B cell (primary cell): ENCODE measurements at regions not wholly inside any gene's neighbourhood (a gene's known extent, or its start where the extent isn't known, plus 50 kb on each side); places are given as distances from the start of the nearest gene placed in this dataset.

Experiments
- ATAC-seq: fragments of 200-7000 bp; cut with Tn5 transposase; one replicate; pipeline ENCODE4 v1.10.0; 2021; ENCODE audit warnings: low read depth, mild to moderate bottlenecking, moderate number of reproducible peaks, moderate library complexity
- CTCF ChIA-PET: fragments of 350-600 bp; sonication (Branson Sonifier 250); formaldehyde crosslinking; loops from one replicate; lab custom pipeline; 2021; ENCODE audit warnings: antibody characterized with exemption, inconsistent platforms; lab: Charles Lee
- POLR2A ChIA-PET: fragments of 350-600 bp; sonication (Branson Sonifier 250); formaldehyde crosslinking; loops from one replicate; lab custom pipeline; 2021; ENCODE audit warnings: antibody characterized with exemption; lab: Charles Lee
- DNase-seq: peaks from one replicate; pipeline ENCODE4 v3.0.0; 2013
- H2AFZ ChIP-seq: 2 replicates; pipeline ENCODE4 v1.6.1; 2012; ENCODE audit warnings: mild to moderate bottlenecking, low read depth, low read length; ENCODE audit not compliant: insufficient read depth, poor library complexity, severe bottlenecking
- H3K27ac ChIP-seq, 2 donors: 1 replicate in 1 of 2; 2 replicates in 1 of 2; pipeline ENCODE4 v1.5.1; 2012 to 2013; ENCODE audit warnings: low read length in 2 of 2, mild to moderate bottlenecking in 2 of 2, moderate library complexity in 1 of 2
- H3K27me3 ChIP-seq, 4 experiments: fragments of 200-600 bp in 1 of 4; sonication (generic) in 1 of 4; replicated peaks in 1 of 4; 1 replicate in 2 of 4; 2 replicates in 2 of 4; pipeline versions ENCODE4 v1.6.1 to v1.7.0; 2013 to 2016; ENCODE audit warnings: low read length in 3 of 4, mild to moderate bottlenecking in 2 of 4, mixed read lengths in 1 of 4, moderate library complexity in 1 of 4; ENCODE audit not compliant: insufficient read depth in 4 of 4, control insufficient read depth in 3 of 4; ENCODE audit errors: control extremely low read depth in 1 of 4
- H3K36me3 ChIP-seq, 2 experiments: replicated peaks in 1 of 2; 1 replicate in 1 of 2; 2 replicates in 1 of 2; pipeline versions ENCODE4 v1.6.1 to v1.7.1; 2013; ENCODE audit warnings: low read length in 1 of 2; ENCODE audit not compliant: insufficient read depth in 2 of 2, control insufficient read depth in 1 of 2; ENCODE audit errors: control extremely low read depth in 1 of 2, extremely low read depth in 1 of 2
- H3K4me1 ChIP-seq, 2 donors: fragments of 200-600 bp in 1 of 2; sonication (generic) in 1 of 2; 1 replicate in 1 of 2; 2 replicates in 1 of 2; pipeline versions ENCODE4 v1.5.1 to v1.6.1; 2013 to 2017; ENCODE audit warnings: low read length in 2 of 2; ENCODE audit not compliant: control insufficient read depth in 2 of 2, insufficient read depth in 2 of 2
- H3K4me2 ChIP-seq: replicated peaks from 2 replicates; pipeline ENCODE3; 2012; ENCODE audit warnings: mild to moderate bottlenecking, low read depth, low read length; ENCODE audit not compliant: poor library complexity, severe bottlenecking
- H3K4me3 ChIP-seq, 5 experiments: fragments of 200-600 bp in 1 of 5; sonication (generic) in 1 of 5; 1 replicate in 3 of 5; 2 replicates in 2 of 5; pipeline versions ENCODE4 v1.5.1 to v1.7.0; 2011 to 2016; ENCODE audit warnings: low read length in 4 of 5, mild to moderate bottlenecking in 4 of 5, low read depth in 2 of 5, control low read depth in 1 of 5, moderate library complexity in 1 of 5; ENCODE audit not compliant: insufficient read depth in 1 of 5; ENCODE audit errors: control extremely low read depth in 1 of 5, extremely low read depth in 1 of 5
- H3K79me2 ChIP-seq: fragments of 200-600 bp; sonication (generic); one replicate; pipeline ENCODE4 v1.6.0; 2016; ENCODE audit warnings: low read length; ENCODE audit not compliant: control insufficient read depth, insufficient read depth
- H3K9ac ChIP-seq: fragments of 200-600 bp; sonication (generic); 2 replicates; pipeline ENCODE4 v1.6.1; 2017; ENCODE audit warnings: mild to moderate bottlenecking, low read length, moderate library complexity
- H3K9me3 ChIP-seq, 3 donors: one replicate each; pipeline versions ENCODE4 v1.6.1 to v1.7.1; 2013; ENCODE audit warnings: low read length in 2 of 3; ENCODE audit not compliant: control insufficient read depth in 2 of 3, insufficient read depth in 1 of 3; ENCODE audit errors: control extremely low read depth in 1 of 3
- H4K20me1 ChIP-seq: 2 replicates; pipeline ENCODE4 v1.6.0; 2012; ENCODE audit warnings: mild to moderate bottlenecking, low read length; ENCODE audit not compliant: insufficient read depth, control insufficient read depth, poor library complexity, severe bottlenecking
- H3K27ac Mint-ChIP-seq: one replicate; pipeline ENCODE4 v1.8.0; 2021; ENCODE audit warnings: mixed read lengths
- H3K27me3 Mint-ChIP-seq: one replicate; pipeline ENCODE4 v1.8.0; 2021; ENCODE audit warnings: mixed read lengths
- H3K4me1 Mint-ChIP-seq: one replicate; pipeline ENCODE4 v1.8.0; 2021; ENCODE audit warnings: mixed read lengths
- H3K4me3 Mint-ChIP-seq: one replicate; pipeline ENCODE4 v1.8.0; 2021; ENCODE audit warnings: mixed read lengths
- H3K9me3 Mint-ChIP-seq: one replicate; pipeline ENCODE4 v1.8.0; 2022; ENCODE audit warnings: mixed read lengths; ENCODE audit not compliant: insufficient read depth
- EZH2 ChIP-seq: IDR thresholded peaks from 2 replicates; pipeline ENCODE4 v1.6.1; 2012; ENCODE audit warnings: borderline replicate concordance, low read depth, mild to moderate bottlenecking, moderate library complexity, low read length; ENCODE audit not compliant: insufficient read depth, poor library complexity, severe bottlenecking
- WGBS: methylation state at CpG from one replicate; pipeline ENCODE4 v1.1.5; 2013; ENCODE audit warnings: missing lambda C conversion rate; ENCODE audit not compliant: insufficient coverage; 5-methylcytosine and 5-hydroxymethylcytosine counted together
- intact Hi-C: fragments of 100-400 bp; cut with micrococcal nuclease; formaldehyde crosslinking; loops from one replicate; pipeline ENCODE4 v1.10.0; 2022
- TF ChIP-seq, protein P1 (sequence below): fragments of 200-600 bp; IDR thresholded peaks from one replicate; pipeline ENCODE4 v1.8.0; 2022; ENCODE audit warnings: antibody characterized with exemption, mild to moderate bottlenecking

DNA sequence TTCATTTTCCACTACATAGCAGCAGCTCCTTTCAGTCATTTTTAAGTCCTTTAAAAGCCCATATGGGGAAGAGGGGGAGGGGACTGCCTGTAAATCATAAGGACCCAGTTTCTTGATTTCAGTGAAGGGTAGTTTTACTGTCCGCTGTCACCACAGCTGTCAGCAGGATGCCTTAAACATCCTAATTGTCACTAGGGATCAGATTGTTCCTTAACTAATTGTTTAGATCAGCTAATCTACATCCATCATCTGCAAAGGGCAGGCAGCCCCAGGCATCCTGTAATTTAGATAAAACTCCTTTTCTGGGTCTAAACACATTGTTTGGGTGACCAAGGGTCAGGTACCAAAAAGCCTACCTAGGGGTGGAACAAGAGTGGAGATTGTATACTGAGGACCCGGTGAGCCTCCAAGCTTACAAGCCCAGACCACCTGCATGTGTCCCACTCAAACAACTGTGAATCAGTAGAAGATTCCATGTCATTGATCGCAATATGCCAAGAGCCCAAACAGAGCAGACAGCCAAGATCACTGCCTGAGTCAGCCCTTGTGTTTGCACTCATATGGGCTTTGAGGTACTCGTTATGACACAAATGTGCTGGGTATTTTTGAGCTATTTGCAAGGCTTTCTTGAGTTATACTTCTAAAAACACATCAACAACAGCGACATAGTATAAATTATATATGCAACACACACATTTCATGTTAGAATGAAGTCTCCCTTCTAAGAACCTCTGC is 198.7 kb upstream of the CEP162 start:
- TF ChIP-seq EZH2 = no peak
- TF ChIP-seq, protein P1, sequence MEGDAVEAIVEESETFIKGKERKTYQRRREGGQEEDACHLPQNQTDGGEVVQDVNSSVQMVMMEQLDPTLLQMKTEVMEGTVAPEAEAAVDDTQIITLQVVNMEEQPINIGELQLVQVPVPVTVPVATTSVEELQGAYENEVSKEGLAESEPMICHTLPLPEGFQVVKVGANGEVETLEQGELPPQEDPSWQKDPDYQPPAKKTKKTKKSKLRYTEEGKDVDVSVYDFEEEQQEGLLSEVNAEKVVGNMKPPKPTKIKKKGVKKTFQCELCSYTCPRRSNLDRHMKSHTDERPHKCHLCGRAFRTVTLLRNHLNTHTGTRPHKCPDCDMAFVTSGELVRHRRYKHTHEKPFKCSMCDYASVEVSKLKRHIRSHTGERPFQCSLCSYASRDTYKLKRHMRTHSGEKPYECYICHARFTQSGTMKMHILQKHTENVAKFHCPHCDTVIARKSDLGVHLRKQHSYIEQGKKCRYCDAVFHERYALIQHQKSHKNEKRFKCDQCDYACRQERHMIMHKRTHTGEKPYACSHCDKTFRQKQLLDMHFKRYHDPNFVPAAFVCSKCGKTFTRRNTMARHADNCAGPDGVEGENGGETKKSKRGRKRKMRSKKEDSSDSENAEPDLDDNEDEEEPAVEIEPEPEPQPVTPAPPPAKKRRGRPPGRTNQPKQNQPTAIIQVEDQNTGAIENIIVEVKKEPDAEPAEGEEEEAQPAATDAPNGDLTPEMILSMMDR = no peak
- Mint-ChIP-seq H3K27ac (no peak overlapping the region), H3K4me3 (no peak overlapping the region), H3K4me1 (no peaks in the 10 kb centered on the region), H3K9me3 (no peaks in the 10 kb centered on the region), H3K27me3 (peaks cover 9% of the 10 kb centered on the region)
- Histone ChIP-seq H3K27me3 (no peaks in the 10 kb centered on the region), H3K4me2 (no peak overlapping the region), H3K9ac (no peak overlapping the region), H3K36me3 (no peaks in the 10 kb centered on the region), H3K4me1 (no peaks in the 10 kb centered on the region), H2AFZ (no peak overlapping the region), H3K79me2 (no peaks in the 10 kb centered on the region), H3K4me3 (no peak overlapping the region), H3K9me3 (no peaks in the 10 kb centered on the region), H3K27ac (no peak overlapping the region), H4K20me1 (no peaks in the 10 kb centered on the region)
- ATAC-seq (no peak), DNase-seq (no peak)
- ChIA-PET POLR2A (no interaction called here), CTCF (no interaction called here)
- intact Hi-C loops = no loop called here
- 37% methylated on average over 3 of the region's 5 CpGs for WGBS

DNA sequence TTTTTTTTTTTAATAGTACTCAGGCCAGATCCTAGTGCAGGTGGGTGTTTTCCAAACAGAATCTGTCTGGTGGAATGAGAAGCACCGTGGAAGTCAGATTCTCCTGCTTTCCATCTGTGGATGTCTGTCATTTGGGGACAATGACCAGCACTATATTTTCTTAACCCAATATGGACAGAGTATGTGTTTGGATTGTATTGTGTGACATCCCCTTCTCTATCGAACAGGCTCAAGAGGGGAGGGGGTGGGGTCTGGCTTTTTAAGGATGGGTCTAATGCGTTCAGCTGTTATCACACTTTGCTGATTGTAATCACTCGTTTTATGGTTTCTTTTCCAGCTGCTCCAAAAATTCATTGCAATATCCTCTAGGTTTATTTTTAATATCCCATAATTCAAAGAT is 197.5 kb upstream of the CEP162 start:
- H3K4me1 ChIP-seq = no peaks in the 10 kb centered on the region
- no peak overlapping the region for H2AFZ ChIP-seq
- H3K27me3 Mint-ChIP-seq = peaks cover 9% of the 10 kb centered on the region
- DNase-seq (no peak), ATAC-seq (no peak)
- H3K4me2 ChIP-seq = no peak overlapping the region
- no peaks in the 10 kb centered on the region for H3K27me3 ChIP-seq
- POLR2A ChIA-PET = no interaction called here
- intact Hi-C loops = no loop called here
- no peaks in the 10 kb centered on the region for H3K36me3 ChIP-seq
- no peak overlapping the region for H3K27ac Mint-ChIP-seq
- no peaks in the 10 kb centered on the region for H3K9me3 ChIP-seq
- no peak overlapping the region for H3K4me3 Mint-ChIP-seq
- no peaks in the 10 kb centered on the region for H4K20me1 ChIP-seq
- no peak overlapping the region for H3K4me3 ChIP-seq
- H3K79me2 ChIP-seq = no peaks in the 10 kb centered on the region
- TF ChIP-seq, protein P1 = no peak
- TF ChIP-seq EZH2 = no peak
- no peak overlapping the region for H3K9ac ChIP-seq
- no peak overlapping the region for H3K27ac ChIP-seq
- no CpG with 5 or more reads among the region's 4 CpGs for WGBS
- CTCF ChIA-PET = no interaction called here
- no peaks in the 10 kb centered on the region for H3K9me3 Mint-ChIP-seq
- H3K4me1 Mint-ChIP-seq = no peaks in the 10 kb centered on the region
